ENCODE measurements at regions not wholly inside any gene's neighbourhood (a gene's known extent, or its start where the extent isn't known, plus 50 kb on each side); places are given as distances from the start of the nearest gene placed in this dataset.

- Histone ChIP-seq H3K4me1 (no peaks in the 10 kb centered on the region), H3K9me3 (no peaks in the 10 kb centered on the region), H3K27me3 (no peaks in the 10 kb centered on the region), H3K36me3 (no peaks in the 10 kb centered on the region), H3K4me3 (no peak overlapping the region), H3K27ac (no peak overlapping the region)
- ATAC-seq, result peak; percentile 6
- intact Hi-C loops (cut with DNase I), result no loop called here
- no peak for TF ChIP-seq CTCF (IDR thresholded peaks at IDR 0.05)
- DNase-seq, result peak in 1 of 4 donors; percentile 70
Measured at GRCh38 chr6:111980143-111980542, 73.8 kb upstream of the CCN6 start.

- H3K27me3 ChIP-seq, result no peaks in the 10 kb centered on the region
- no peaks in the 10 kb centered on the region for H3K4me1 ChIP-seq
- DNase-seq (peak in 1 of 4 donors; percentile 43), ATAC-seq (no peak)
- TF ChIP-seq CTCF (IDR thresholded peaks at IDR 0.05), result no peak
- H3K9me3 ChIP-seq, result no peaks in the 10 kb centered on the region
- no peak overlapping the region for H3K4me3 ChIP-seq
- no peak overlapping the region for H3K27ac ChIP-seq
- no peaks in the 10 kb centered on the region for H3K36me3 ChIP-seq
- intact Hi-C loops (cut with DNase I), result no loop called here
Measured at GRCh38 chr6:111980971-111981840, 72.7 kb upstream of the CCN6 start.

- Histone ChIP-seq H3K4me1 (no peaks in the 10 kb centered on the region), H3K4me3 (no peak overlapping the region), H3K27ac (no peak overlapping the region), H3K9me3 (no peaks in the 10 kb centered on the region), H3K36me3 (no peaks in the 10 kb centered on the region), H3K27me3 (no peaks in the 10 kb centered on the region)
- ATAC-seq, result no peak
- DNase-seq, result no peak
- TF ChIP-seq CTCF (IDR thresholded peaks at IDR 0.05), result no peak
- intact Hi-C loops (cut with DNase I), result no loop called here
Measured at GRCh38 chr6:111982681-111983080, 71.2 kb upstream of the CCN6 start.

GRCh38 chr6:111983193-111983592, 70.7 kb upstream of the CCN6 start:
- H3K4me1 ChIP-seq, result no peaks in the 10 kb centered on the region
- no peak for DNase-seq
- no peak overlapping the region for H3K4me3 ChIP-seq
- intact Hi-C loops (cut with DNase I), result no loop called here
- no peak for TF ChIP-seq CTCF (IDR thresholded peaks at IDR 0.05)
- H3K27me3 ChIP-seq, result no peaks in the 10 kb centered on the region
- ATAC-seq, result no peak
- no peaks in the 10 kb centered on the region for H3K36me3 ChIP-seq
- no peaks in the 10 kb centered on the region for H3K9me3 ChIP-seq
- no peak overlapping the region for H3K27ac ChIP-seq

GRCh38 chr6:111984081-111984480, 69.8 kb upstream of the CCN6 start:
- no peak for TF ChIP-seq CTCF (IDR thresholded peaks at IDR 0.05)
- ATAC-seq (no peak), DNase-seq (no peak)
- Histone ChIP-seq H3K36me3 (no peaks in the 10 kb centered on the region), H3K4me1 (no peaks in the 10 kb centered on the region), H3K27ac (no peak overlapping the region), H3K27me3 (no peaks in the 10 kb centered on the region), H3K9me3 (no peaks in the 10 kb centered on the region), H3K4me3 (no peak overlapping the region)
- intact Hi-C loops (cut with DNase I), result no loop called here
